HepG2 (cell line): ENCODE measurements at regions not wholly inside any gene's neighbourhood (a gene's known extent, or its start where the extent isn't known, plus 50 kb on each side); places are given as distances from the start of the nearest gene placed in this dataset.

Experiments
- ATF7 ChIP-seq, 2 experiments: fragments of 450-650 bp in 1 of 2; sonication (generic) in 1 of 2; formaldehyde crosslinking in 1 of 2; IDR thresholded peaks; 2 replicates each; pipeline versions ENCODE4 v1.4.0 to v1.6.1; 2016 to 2020; ENCODE audit warnings: antibody characterized with exemption in 1 of 2, mild to moderate bottlenecking in 1 of 2, missing genetic modification reagents in 1 of 2
- CCAR2 ChIP-seq: fragments of 200-400 bp; formaldehyde crosslinking; optimal IDR thresholded peaks from 2 replicates; pipeline ENCODE3; 2018; ENCODE audit warnings: low read depth, mild to moderate bottlenecking, low read length, moderate library complexity
- ELF3 ChIP-seq: IDR thresholded peaks from 2 replicates; pipeline ENCODE4 v1.6.1; 2016; ENCODE audit warnings: missing genetic modification reagents, missing compliant biosample characterization
- ELF4 ChIP-seq: sonication (generic); formaldehyde crosslinking; IDR thresholded peaks from 2 replicates; pipeline ENCODE4 v1.5.0; 2020; ENCODE audit warnings: missing genetic modification reagents, mild to moderate bottlenecking, moderate library complexity, borderline replicate concordance
- HDAC2 ChIP-seq: sonication (generic); formaldehyde crosslinking; IDR thresholded peaks from 2 replicates; pipeline ENCODE4 v1.4.0; 2020; ENCODE audit warnings: missing genetic modification reagents
- HOXA5 ChIP-seq: sonication (generic); formaldehyde crosslinking; IDR thresholded peaks from 2 replicates; pipeline ENCODE4 v1.4.0; 2020; ENCODE audit warnings: missing genetic modification reagents
- IKZF4 ChIP-seq: sonication (generic); formaldehyde crosslinking; IDR thresholded peaks from 2 replicates; pipeline ENCODE4 v1.5.1; 2020; ENCODE audit warnings: borderline replicate concordance, mild to moderate bottlenecking, low read depth, missing genetic modification reagents; ENCODE audit errors: not compliant biosample characterization
- KDM6A ChIP-seq: IDR thresholded peaks from 2 replicates; pipeline ENCODE4 v1.6.1; 2016; ENCODE audit warnings: low read depth
- KLF15 ChIP-seq: sonication (generic); formaldehyde crosslinking; IDR thresholded peaks from 2 replicates; pipeline ENCODE4 v1.8.1; 2023; ENCODE audit warnings: borderline replicate concordance, mild to moderate bottlenecking, inconsistent platforms, missing genetic modification reagents, mixed read lengths
- SNAI1 ChIP-seq: sonication (generic); formaldehyde crosslinking; IDR thresholded peaks from 2 replicates; pipeline ENCODE4 v1.5.0; 2020; ENCODE audit warnings: mild to moderate bottlenecking, missing genetic modification reagents, borderline replicate concordance
- TARDBP ChIP-seq: sonication (generic); formaldehyde crosslinking; IDR thresholded peaks from 2 replicates; pipeline ENCODE4 v1.8.0; 2022; ENCODE audit warnings: mild to moderate bottlenecking, missing genetic modification reagents
- TF ChIP-seq, protein P1 (sequence below): sonication (generic); formaldehyde crosslinking; conservative IDR thresholded peaks from 2 replicates; pipeline ENCODE4 v1.4.0; 2020; ENCODE audit warnings: mild to moderate bottlenecking, missing genetic modification reagents, moderate library complexity
- TF ChIP-seq, protein P2 (sequence below): sonication (generic); formaldehyde crosslinking; IDR thresholded peaks from 2 replicates; pipeline ENCODE4 v1.5.1; 2020; ENCODE audit warnings: mild to moderate bottlenecking, missing genetic modification reagents, borderline replicate concordance
- TF ChIP-seq, protein P3 (sequence below): sonication (generic); formaldehyde crosslinking; IDR thresholded peaks from 2 replicates; pipeline ENCODE4 v1.8.0; 2022; ENCODE audit warnings: mild to moderate bottlenecking, missing genetic modification reagents; ENCODE audit not compliant: insufficient replicate concordance
- TF ChIP-seq, protein P4 (sequence below): IDR thresholded peaks from 2 replicates; pipeline ENCODE4 v1.6.1; 2016; ENCODE audit warnings: missing genetic modification reagents, missing compliant biosample characterization

DNA sequence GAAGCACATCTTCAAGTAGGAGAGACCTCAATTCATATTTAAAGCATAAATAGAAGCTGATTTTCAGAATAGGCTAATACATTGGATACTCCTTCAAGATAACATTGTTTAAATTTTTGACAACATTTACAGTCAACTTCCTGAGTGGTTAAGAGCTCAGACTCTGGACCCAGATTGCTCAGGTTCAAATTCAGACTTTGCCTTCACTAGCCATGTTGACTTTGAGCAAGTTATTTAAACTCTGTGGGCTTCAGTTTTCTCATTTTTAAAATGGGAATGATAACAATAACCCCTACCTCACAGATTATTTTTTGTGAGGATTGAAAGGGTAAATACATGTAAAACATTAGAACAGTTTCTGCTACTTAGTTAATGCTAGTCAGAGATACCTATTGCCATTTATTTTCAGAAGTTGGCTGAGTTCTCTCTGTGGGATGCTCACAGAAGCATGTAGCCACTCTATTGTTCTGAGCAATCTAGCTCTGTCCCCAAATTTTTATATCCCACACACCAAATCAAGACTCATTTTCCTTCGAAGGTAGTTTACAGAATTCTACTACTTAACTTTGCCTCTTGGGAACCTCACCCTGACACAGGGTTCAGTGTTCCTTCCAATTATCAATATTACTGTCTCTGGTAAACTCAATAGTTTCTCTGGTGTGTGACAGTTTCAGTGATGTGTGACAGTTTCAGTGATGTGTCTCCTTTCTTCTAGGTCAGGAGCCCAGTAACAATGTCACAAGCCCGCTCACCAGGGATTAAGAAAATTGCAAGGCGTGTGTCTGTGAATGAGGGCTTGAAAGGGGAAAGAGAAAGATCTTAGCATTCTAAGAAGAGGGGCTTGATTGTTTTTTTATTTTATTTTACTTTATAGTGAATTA, 79.4 kb upstream of the OSTN start (continued):
- TF ChIP-seq, protein P1, sequence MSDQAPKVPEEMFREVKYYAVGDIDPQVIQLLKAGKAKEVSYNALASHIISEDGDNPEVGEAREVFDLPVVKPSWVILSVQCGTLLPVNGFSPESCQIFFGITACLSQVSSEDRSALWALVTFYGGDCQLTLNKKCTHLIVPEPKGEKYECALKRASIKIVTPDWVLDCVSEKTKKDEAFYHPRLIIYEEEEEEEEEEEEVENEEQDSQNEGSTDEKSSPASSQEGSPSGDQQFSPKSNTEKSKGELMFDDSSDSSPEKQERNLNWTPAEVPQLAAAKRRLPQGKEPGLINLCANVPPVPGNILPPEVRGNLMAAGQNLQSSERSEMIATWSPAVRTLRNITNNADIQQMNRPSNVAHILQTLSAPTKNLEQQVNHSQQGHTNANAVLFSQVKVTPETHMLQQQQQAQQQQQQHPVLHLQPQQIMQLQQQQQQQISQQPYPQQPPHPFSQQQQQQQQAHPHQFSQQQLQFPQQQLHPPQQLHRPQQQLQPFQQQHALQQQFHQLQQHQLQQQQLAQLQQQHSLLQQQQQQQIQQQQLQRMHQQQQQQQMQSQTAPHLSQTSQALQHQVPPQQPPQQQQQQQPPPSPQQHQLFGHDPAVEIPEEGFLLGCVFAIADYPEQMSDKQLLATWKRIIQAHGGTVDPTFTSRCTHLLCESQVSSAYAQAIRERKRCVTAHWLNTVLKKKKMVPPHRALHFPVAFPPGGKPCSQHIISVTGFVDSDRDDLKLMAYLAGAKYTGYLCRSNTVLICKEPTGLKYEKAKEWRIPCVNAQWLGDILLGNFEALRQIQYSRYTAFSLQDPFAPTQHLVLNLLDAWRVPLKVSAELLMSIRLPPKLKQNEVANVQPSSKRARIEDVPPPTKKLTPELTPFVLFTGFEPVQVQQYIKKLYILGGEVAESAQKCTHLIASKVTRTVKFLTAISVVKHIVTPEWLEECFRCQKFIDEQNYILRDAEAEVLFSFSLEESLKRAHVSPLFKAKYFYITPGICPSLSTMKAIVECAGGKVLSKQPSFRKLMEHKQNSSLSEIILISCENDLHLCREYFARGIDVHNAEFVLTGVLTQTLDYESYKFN (CRISPR knock-in tag): peak; percentile 94
- TF ChIP-seq HOXA5 (no peak), TARDBP (CRISPR knock-in tag) (0 out of 2 replicates have a peak, but pooled peaks have one; percentile 39), ATF7 (IDR thresholded peaks at IDR 0.05) (no peak), ATF7 (CRISPR knock-in tag; IDR thresholded peaks at IDR 0.05) (no peak), CCAR2 (no peak), HDAC2 (peak; percentile 44; the same call in 1 of the 2 replicates), ELF4 (no peak), KLF15 (CRISPR knock-in tag) (no peak), SNAI1 (no peak), IKZF4 (CRISPR knock-in tag) (no peak), ELF3 (CRISPR knock-in tag) (0 out of 2 replicates have a peak, but pooled peaks have one; percentile 16), KDM6A (CRISPR knock-in tag) (peak; percentile 39; the same call in 1 of the 2 replicates)
- TF ChIP-seq, protein P2, sequence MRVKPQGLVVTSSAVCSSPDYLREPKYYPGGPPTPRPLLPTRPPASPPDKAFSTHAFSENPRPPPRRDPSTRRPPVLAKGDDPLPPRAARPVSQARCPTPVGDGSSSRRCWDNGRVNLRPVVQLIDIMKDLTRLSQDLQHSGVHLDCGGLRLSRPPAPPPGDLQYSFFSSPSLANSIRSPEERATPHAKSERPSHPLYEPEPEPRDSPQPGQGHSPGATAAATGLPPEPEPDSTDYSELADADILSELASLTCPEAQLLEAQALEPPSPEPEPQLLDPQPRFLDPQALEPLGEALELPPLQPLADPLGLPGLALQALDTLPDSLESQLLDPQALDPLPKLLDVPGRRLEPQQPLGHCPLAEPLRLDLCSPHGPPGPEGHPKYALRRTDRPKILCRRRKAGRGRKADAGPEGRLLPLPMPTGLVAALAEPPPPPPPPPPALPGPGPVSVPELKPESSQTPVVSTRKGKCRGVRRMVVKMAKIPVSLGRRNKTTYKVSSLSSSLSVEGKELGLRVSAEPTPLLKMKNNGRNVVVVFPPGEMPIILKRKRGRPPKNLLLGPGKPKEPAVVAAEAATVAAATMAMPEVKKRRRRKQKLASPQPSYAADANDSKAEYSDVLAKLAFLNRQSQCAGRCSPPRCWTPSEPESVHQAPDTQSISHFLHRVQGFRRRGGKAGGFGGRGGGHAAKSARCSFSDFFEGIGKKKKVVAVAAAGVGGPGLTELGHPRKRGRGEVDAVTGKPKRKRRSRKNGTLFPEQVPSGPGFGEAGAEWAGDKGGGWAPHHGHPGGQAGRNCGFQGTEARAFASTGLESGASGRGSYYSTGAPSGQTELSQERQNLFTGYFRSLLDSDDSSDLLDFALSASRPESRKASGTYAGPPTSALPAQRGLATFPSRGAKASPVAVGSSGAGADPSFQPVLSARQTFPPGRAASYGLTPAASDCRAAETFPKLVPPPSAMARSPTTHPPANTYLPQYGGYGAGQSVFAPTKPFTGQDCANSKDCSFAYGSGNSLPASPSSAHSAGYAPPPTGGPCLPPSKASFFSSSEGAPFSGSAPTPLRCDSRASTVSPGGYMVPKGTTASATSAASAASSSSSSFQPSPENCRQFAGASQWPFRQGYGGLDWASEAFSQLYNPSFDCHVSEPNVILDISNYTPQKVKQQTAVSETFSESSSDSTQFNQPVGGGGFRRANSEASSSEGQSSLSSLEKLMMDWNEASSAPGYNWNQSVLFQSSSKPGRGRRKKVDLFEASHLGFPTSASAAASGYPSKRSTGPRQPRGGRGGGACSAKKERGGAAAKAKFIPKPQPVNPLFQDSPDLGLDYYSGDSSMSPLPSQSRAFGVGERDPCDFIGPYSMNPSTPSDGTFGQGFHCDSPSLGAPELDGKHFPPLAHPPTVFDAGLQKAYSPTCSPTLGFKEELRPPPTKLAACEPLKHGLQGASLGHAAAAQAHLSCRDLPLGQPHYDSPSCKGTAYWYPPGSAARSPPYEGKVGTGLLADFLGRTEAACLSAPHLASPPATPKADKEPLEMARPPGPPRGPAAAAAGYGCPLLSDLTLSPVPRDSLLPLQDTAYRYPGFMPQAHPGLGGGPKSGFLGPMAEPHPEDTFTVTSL (CRISPR knock-in tag): peak; percentile 93; the same call in 1 of the 2 replicates
- TF ChIP-seq, protein P3, sequence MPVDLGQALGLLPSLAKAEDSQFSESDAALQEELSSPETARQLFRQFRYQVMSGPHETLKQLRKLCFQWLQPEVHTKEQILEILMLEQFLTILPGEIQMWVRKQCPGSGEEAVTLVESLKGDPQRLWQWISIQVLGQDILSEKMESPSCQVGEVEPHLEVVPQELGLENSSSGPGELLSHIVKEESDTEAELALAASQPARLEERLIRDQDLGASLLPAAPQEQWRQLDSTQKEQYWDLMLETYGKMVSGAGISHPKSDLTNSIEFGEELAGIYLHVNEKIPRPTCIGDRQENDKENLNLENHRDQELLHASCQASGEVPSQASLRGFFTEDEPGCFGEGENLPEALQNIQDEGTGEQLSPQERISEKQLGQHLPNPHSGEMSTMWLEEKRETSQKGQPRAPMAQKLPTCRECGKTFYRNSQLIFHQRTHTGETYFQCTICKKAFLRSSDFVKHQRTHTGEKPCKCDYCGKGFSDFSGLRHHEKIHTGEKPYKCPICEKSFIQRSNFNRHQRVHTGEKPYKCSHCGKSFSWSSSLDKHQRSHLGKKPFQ (CRISPR knock-in tag): no peak
- TF ChIP-seq, protein P4, sequence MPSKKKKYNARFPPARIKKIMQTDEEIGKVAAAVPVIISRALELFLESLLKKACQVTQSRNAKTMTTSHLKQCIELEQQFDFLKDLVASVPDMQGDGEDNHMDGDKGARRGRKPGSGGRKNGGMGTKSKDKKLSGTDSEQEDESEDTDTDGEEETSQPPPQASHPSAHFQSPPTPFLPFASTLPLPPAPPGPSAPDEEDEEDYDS (CRISPR knock-in tag): no peak
